Glutamatergic neuron (in vitro differentiated cells): ENCODE measurements at regions not wholly inside any gene's neighbourhood (a gene's known extent, or its start where the extent isn't known, plus 50 kb on each side); places are given as distances from the start of the nearest gene placed in this dataset.

Experiments used
- DNase-seq: peaks from one replicate; pipeline ENCODE4 v3.0.0; 2022
- H3K27ac Mint-ChIP-seq: one replicate; pipeline ENCODE4 v1.8.0; 2020; ENCODE audit warnings: mild to moderate bottlenecking, mixed read lengths, inconsistent platforms; ENCODE audit not compliant: unreplicated experiment
- H3K27me3 Mint-ChIP-seq: one replicate; pipeline ENCODE4 v1.8.0; 2020; ENCODE audit warnings: mild to moderate bottlenecking, moderate library complexity, mixed read lengths, inconsistent platforms; ENCODE audit not compliant: unreplicated experiment
- H3K36me3 Mint-ChIP-seq: one replicate; pipeline ENCODE4 v1.8.0; 2020; ENCODE audit warnings: mild to moderate bottlenecking, mixed read lengths, inconsistent platforms; ENCODE audit not compliant: unreplicated experiment
- H3K4me1 Mint-ChIP-seq: one replicate; pipeline ENCODE4 v1.8.0; 2020; ENCODE audit warnings: mild to moderate bottlenecking, low read depth, mixed read lengths, inconsistent platforms; ENCODE audit not compliant: unreplicated experiment
- H3K4me3 Mint-ChIP-seq: one replicate; pipeline ENCODE4 v1.8.0; 2020; ENCODE audit warnings: mild to moderate bottlenecking, mixed read lengths, inconsistent platforms; ENCODE audit not compliant: unreplicated experiment
- H3K9me3 Mint-ChIP-seq: one replicate; pipeline ENCODE4 v1.8.0; 2020; ENCODE audit warnings: mild to moderate bottlenecking, moderate library complexity, mixed read lengths, inconsistent platforms; ENCODE audit not compliant: unreplicated experiment
- CTCF ChIP-seq: fragments of 200-600 bp; sonication (generic); IDR thresholded peaks from one replicate; pipeline ENCODE4 v1.5.0; 2021; ENCODE audit not compliant: partially characterized antibody, unreplicated experiment

- H3K36me3 Mint-ChIP-seq: peaks cover 5% of the 10 kb centered on the region
- no peaks in the 10 kb centered on the region for H3K27me3 Mint-ChIP-seq
- peaks cover 14% of the 10 kb centered on the region for H3K4me1 Mint-ChIP-seq
- H3K9me3 Mint-ChIP-seq: no peaks in the 10 kb centered on the region
- no peak for DNase-seq
- no peak for TF ChIP-seq CTCF
- no peak overlapping the region for H3K4me3 Mint-ChIP-seq
- no peak overlapping the region for H3K27ac Mint-ChIP-seq
These were observed 149.7 kb upstream of the SERP2 start for GRCh38 chr13:44223770-44224444.

- H3K27ac Mint-ChIP-seq: no peak overlapping the region
These were observed 149.0 kb upstream of the SERP2 start for GRCh38 chr13:44224450-44225149.

GRCh38 chr13:44229371-44230030 is 144.1 kb upstream of the SERP2 start:
- DNase-seq: no peak
- H3K27me3 Mint-ChIP-seq: no peaks in the 10 kb centered on the region
- no peaks in the 10 kb centered on the region for H3K9me3 Mint-ChIP-seq
- H3K36me3 Mint-ChIP-seq: no peaks in the 10 kb centered on the region
- H3K4me3 Mint-ChIP-seq: no peak overlapping the region
- no peak overlapping the region for H3K27ac Mint-ChIP-seq
- no peak for TF ChIP-seq CTCF
- H3K4me1 Mint-ChIP-seq: no peaks in the 10 kb centered on the region

More at GRCh38 chr13:44224450-44225149, 149.0 kb upstream of the SERP2 start:
- no peak for TF ChIP-seq CTCF
- DNase-seq: no peak
- no peak overlapping the region for H3K4me3 Mint-ChIP-seq
- peaks cover 12% of the 10 kb centered on the region for H3K4me1 Mint-ChIP-seq
- H3K36me3 Mint-ChIP-seq: peaks cover 5% of the 10 kb centered on the region
- no peaks in the 10 kb centered on the region for H3K9me3 Mint-ChIP-seq
- H3K27me3 Mint-ChIP-seq: no peaks in the 10 kb centered on the region

- H3K27me3 Mint-ChIP-seq: no peaks in the 10 kb centered on the region
- H3K9me3 Mint-ChIP-seq: no peaks in the 10 kb centered on the region
- no peaks in the 10 kb centered on the region for H3K36me3 Mint-ChIP-seq
- no peak for DNase-seq
- no peak overlapping the region for H3K4me3 Mint-ChIP-seq
- no peaks in the 10 kb centered on the region for H3K4me1 Mint-ChIP-seq
- no peak overlapping the region for H3K27ac Mint-ChIP-seq
- no peak for TF ChIP-seq CTCF
These were observed 143.6 kb upstream of the SERP2 start for GRCh38 chr13:44230071-44230470.

- no peaks in the 10 kb centered on the region for H3K9me3 Mint-ChIP-seq
- no peaks in the 10 kb centered on the region for H3K4me1 Mint-ChIP-seq
- no peak for DNase-seq
- H3K36me3 Mint-ChIP-seq: no peaks in the 10 kb centered on the region
- no peak overlapping the region for H3K4me3 Mint-ChIP-seq
- H3K27ac Mint-ChIP-seq: no peak overlapping the region
- no peaks in the 10 kb centered on the region for H3K27me3 Mint-ChIP-seq
- TF ChIP-seq CTCF: no peak
These were observed 142.9 kb upstream of the SERP2 start for GRCh38 chr13:44230736-44231135.
